H1 (cell line): ENCODE measurements at regions not wholly inside any gene's neighbourhood (a gene's known extent, or its start where the extent isn't known, plus 50 kb on each side); places are given as distances from the start of the nearest gene placed in this dataset.

Source experiments
- CTCF ChIA-PET: fragments of 300-600 bp; sonication (Branson Sonifier 250); formaldehyde crosslinking; loops from one replicate; lab custom pipeline; 2021; ENCODE audit not compliant: partially characterized antibody; lab: Charles Lee
- POLR2A ChIA-PET: fragments of 300-600 bp; sonication (Branson Sonifier 250); formaldehyde crosslinking; loops from one replicate; lab custom pipeline; 2021; ENCODE audit warnings: inconsistent platforms; ENCODE audit not compliant: partially characterized antibody; lab: Charles Lee
- DNase-seq, 2 experiments: peaks; one replicate each; pipeline versions ENCODE4 v3.0.0 to v3.0.0-alpha.2; 2010 to 2022; ENCODE audit warnings: low spot score in 2 of 2, low read depth in 1 of 2, mixed read lengths in 1 of 2
- FAIRE-seq: peaks from 2 replicates; lab custom pipeline; 2011; peaks lifted over from hg19 to GRCh38; lab: Jason Lieb, UNC
- H2AFZ ChIP-seq: 2 replicates; pipeline ENCODE4 v1.8.1; 2012; ENCODE audit warnings: low read length, inconsistent platforms
- H2AK5ac ChIP-seq: 2 replicates; pipeline ENCODE4 v1.6.1; 2013; ENCODE audit warnings: low read depth, low read length
- H2BK120ac ChIP-seq: replicated peaks from 2 replicates; pipeline ENCODE3; 2013; ENCODE audit warnings: low read depth, low read length, inconsistent platforms
- H2BK12ac ChIP-seq: 2 replicates; pipeline ENCODE4 v1.6.1; 2013; ENCODE audit warnings: low read depth, low read length
- H2BK15ac ChIP-seq: 2 replicates; pipeline ENCODE4 v1.6.1; 2013; ENCODE audit warnings: low read length
- H2BK20ac ChIP-seq: 2 replicates; pipeline ENCODE4 v1.6.1; 2013; ENCODE audit warnings: low read length
- H2BK5ac ChIP-seq: 2 replicates; pipeline ENCODE4 v1.6.1; 2013; ENCODE audit warnings: low read depth, low read length
- H3K14ac ChIP-seq: 2 replicates; pipeline ENCODE4 v1.6.1; 2013; ENCODE audit warnings: inconsistent platforms; ENCODE audit not compliant: insufficient read length
- H3K18ac ChIP-seq: 2 replicates; pipeline ENCODE4 v1.6.1; 2013; ENCODE audit warnings: low read length; ENCODE audit errors: extremely low read depth
- H3K23ac ChIP-seq: 2 replicates; pipeline ENCODE4 v1.6.1; 2013; ENCODE audit warnings: inconsistent platforms; ENCODE audit not compliant: insufficient read length
- H3K23me2 ChIP-seq: 2 replicates; pipeline ENCODE4 v1.6.1; 2013; ENCODE audit warnings: low read depth, low read length
- H3K27ac ChIP-seq: 2 replicates; pipeline ENCODE4 v1.6.1; 2011; ENCODE audit warnings: low read depth, low read length, inconsistent platforms
- H3K27me3 ChIP-seq, 4 experiments: replicated peaks in 1 of 4; 1 replicate in 1 of 4; 2 replicates in 3 of 4; pipeline versions ENCODE4 v1.6.1 to v1.8.1; 2011 to 2013; ENCODE audit warnings: low read length in 3 of 4, mild to moderate bottlenecking in 3 of 4, inconsistent platforms in 2 of 4, mixed read lengths in 2 of 4, moderate library complexity in 1 of 4; ENCODE audit not compliant: control insufficient read depth in 3 of 4, insufficient read depth in 3 of 4; ENCODE audit errors: extremely low read depth in 1 of 4
- H3K36me3 ChIP-seq, 4 experiments: 2 replicates each; pipeline versions ENCODE4 v1.6.1 to v1.8.1; 2011 to 2013; ENCODE audit warnings: mild to moderate bottlenecking in 4 of 4, low read length in 3 of 4, moderate library complexity in 2 of 4, control low read depth in 1 of 4, inconsistent platforms in 1 of 4; ENCODE audit not compliant: insufficient read depth in 4 of 4, control insufficient read depth in 2 of 4
- H3K4ac ChIP-seq: replicated peaks from 2 replicates; pipeline ENCODE3; 2013; ENCODE audit warnings: low read length, low read depth, mixed read lengths, inconsistent platforms; ENCODE audit not compliant: insufficient read length
- H3K4me1 ChIP-seq, 4 experiments: replicated peaks in 1 of 4; 1 replicate in 1 of 4; 2 replicates in 3 of 4; pipeline versions ENCODE4 v1.6.1 to v1.8.1; 2011 to 2013; ENCODE audit warnings: low read length in 3 of 4, inconsistent platforms in 2 of 4, mixed read lengths in 1 of 4; ENCODE audit not compliant: insufficient read depth in 4 of 4, control insufficient read depth in 3 of 4
- H3K4me2 ChIP-seq, 2 experiments: 2 replicates each; pipeline versions ENCODE4 v1.6.1 to v1.8.1; 2011 to 2013; ENCODE audit warnings: low read depth in 2 of 2, low read length in 2 of 2, control low read depth in 1 of 2, inconsistent platforms in 1 of 2, mild to moderate bottlenecking in 1 of 2; ENCODE audit not compliant: insufficient read depth in 1 of 2
- H3K4me3 ChIP-seq, 4 experiments: fragments of 200-600, 300-600 bp in 1 of 4; sonication (generic), shearing (Covaris generic), sonication (Bioruptor Twin) in 1 of 4; 2 replicates each; pipeline versions ENCODE4 v1.5.1 to v1.8.1; 2011 to 2016; ENCODE audit warnings: low read length in 4 of 4, low read depth in 3 of 4, control low read depth in 2 of 4, inconsistent platforms in 2 of 4, mild to moderate bottlenecking in 2 of 4, mixed read lengths in 1 of 4, moderate library complexity in 1 of 4; ENCODE audit not compliant: insufficient read depth in 2 of 4; ENCODE audit errors: extremely low read depth in 1 of 4
- H3K56ac ChIP-seq: replicated peaks from 2 replicates; pipeline ENCODE3; 2013; ENCODE audit warnings: low read depth, mild to moderate bottlenecking, mixed read lengths, low read length, inconsistent platforms; ENCODE audit not compliant: insufficient read length
- H3K79me1 ChIP-seq: 2 replicates; pipeline ENCODE4 v1.6.1; 2013; ENCODE audit warnings: low read depth, low read length, control low read depth
- H3K79me2 ChIP-seq, 2 experiments: 2 replicates each; pipeline versions ENCODE4 v1.6.1 to v1.8.1; 2012 to 2013; ENCODE audit warnings: low read length in 2 of 2, mild to moderate bottlenecking in 2 of 2, inconsistent platforms in 1 of 2; ENCODE audit not compliant: insufficient read depth in 2 of 2, control insufficient read depth in 1 of 2
- H3K9ac ChIP-seq, 4 experiments: replicated peaks in 1 of 4; 1 replicate in 1 of 4; 2 replicates in 3 of 4; pipeline versions ENCODE4 v1.6.1 to v1.8.1; 2011 to 2013; ENCODE audit warnings: low read depth in 3 of 4, low read length in 3 of 4, control low read depth in 2 of 4, mild to moderate bottlenecking in 2 of 4, moderate library complexity in 2 of 4, inconsistent platforms in 1 of 4; ENCODE audit errors: extremely low read depth in 1 of 4
- H3K9me3 ChIP-seq, 2 experiments: 2 replicates each; pipeline versions ENCODE4 v1.6.1 to v1.8.1; 2012 to 2013; ENCODE audit warnings: mild to moderate bottlenecking in 2 of 2, moderate library complexity in 2 of 2, control low read depth in 1 of 2, inconsistent platforms in 1 of 2, low read depth in 1 of 2, low read length in 1 of 2, mixed read lengths in 1 of 2; ENCODE audit not compliant: insufficient read depth in 2 of 2
- H4K20me1 ChIP-seq, 2 experiments: replicated peaks in 1 of 2; 2 replicates each; pipeline versions ENCODE3 to v1.8.1; 2011 to 2013; ENCODE audit warnings: inconsistent platforms in 2 of 2, low read length in 2 of 2, mild to moderate bottlenecking in 1 of 2; ENCODE audit not compliant: insufficient read depth in 2 of 2, control insufficient read depth in 1 of 2
- H4K5ac ChIP-seq: 2 replicates; pipeline ENCODE4 v1.6.1; 2013; ENCODE audit warnings: low read length, low read depth, mixed read lengths, inconsistent platforms; ENCODE audit not compliant: insufficient read length
- H4K8ac ChIP-seq: 2 replicates; pipeline ENCODE4 v1.8.0; 2013; ENCODE audit warnings: mild to moderate bottlenecking, moderate library complexity, low read length, inconsistent platforms; ENCODE audit not compliant: insufficient read depth; ENCODE audit errors: extremely low read depth
- H4K91ac ChIP-seq: replicated peaks from 2 replicates; pipeline ENCODE3; 2013; ENCODE audit warnings: low read length, mixed read lengths, inconsistent platforms; ENCODE audit not compliant: insufficient read length
- EP300 ChIP-seq, 2 experiments: IDR thresholded peaks; 1 replicate in 1 of 2; 2 replicates in 1 of 2; pipeline ENCODE4 v1.6.1; 2011 to 2012; ENCODE audit warnings: low read depth in 2 of 2, low read length in 2 of 2, mild to moderate bottlenecking in 2 of 2, borderline replicate concordance in 1 of 2, inconsistent platforms in 1 of 2, moderate library complexity in 1 of 2
- HDAC2 ChIP-seq, 2 experiments: fragments of 300-600 bp in 1 of 2; sonication (generic) in 1 of 2; IDR thresholded peaks; 2 replicates each; pipeline ENCODE4 v1.6.1; 2011 to 2012; ENCODE audit warnings: low read depth in 2 of 2, low read length in 2 of 2, mild to moderate bottlenecking in 2 of 2, moderate library complexity in 2 of 2, borderline replicate concordance in 1 of 2, inconsistent platforms in 1 of 2
- KDM1A ChIP-seq: fragments of 200-600, 300-600 bp; sonication (generic); IDR thresholded peaks from 2 replicates; pipeline ENCODE4 v1.7.1; 2016; ENCODE audit warnings: mild to moderate bottlenecking, low read length, borderline replicate concordance
- KDM4A ChIP-seq: IDR thresholded peaks from one replicate; pipeline ENCODE4 v1.7.1; 2012; ENCODE audit warnings: low read depth, mild to moderate bottlenecking, moderate library complexity, low read length, inconsistent platforms; ENCODE audit not compliant: severe bottlenecking
- KDM5A ChIP-seq: fragments of 200-600 bp; IDR thresholded peaks from 2 replicates; pipeline ENCODE4 v1.7.1; 2012; ENCODE audit warnings: mild to moderate bottlenecking, low read length, inconsistent platforms, mixed read lengths
- NRF1 ChIP-seq: IDR thresholded peaks from 2 replicates; pipeline ENCODE4 v1.6.1; 2011; ENCODE audit warnings: mild to moderate bottlenecking, low read depth, low read length, improper control_type of control experiment
- SP2 ChIP-seq: IDR thresholded peaks from 2 replicates; pipeline ENCODE4 v1.6.1; 2012; ENCODE audit warnings: mild to moderate bottlenecking, low read length, inconsistent platforms
- WGBS, 2 experiments: shearing (Covaris generic) in 1 of 2; methylation state at CpG; one replicate each; pipeline versions ENCODE4 v1.1.6 to v1.1.7; 2013 to 2015; ENCODE audit warnings: low lambda C conversion rate in 2 of 2, mixed read lengths in 2 of 2, inconsistent platforms in 1 of 2, low coverage in 1 of 2, missing lambda C conversion rate in 1 of 2; ENCODE audit not compliant: insufficient replicate concordance in 2 of 2, insufficient coverage in 1 of 2, insufficient read length in 1 of 2; ENCODE audit errors: extremely low coverage in 1 of 2, missing lambda C conversion rate in 1 of 2; 5-methylcytosine and 5-hydroxymethylcytosine counted together
- TF ChIP-seq, protein P1 (sequence below): IDR thresholded peaks from 2 replicates; pipeline ENCODE4 v1.6.1; 2012; ENCODE audit warnings: inconsistent platforms

DNA sequence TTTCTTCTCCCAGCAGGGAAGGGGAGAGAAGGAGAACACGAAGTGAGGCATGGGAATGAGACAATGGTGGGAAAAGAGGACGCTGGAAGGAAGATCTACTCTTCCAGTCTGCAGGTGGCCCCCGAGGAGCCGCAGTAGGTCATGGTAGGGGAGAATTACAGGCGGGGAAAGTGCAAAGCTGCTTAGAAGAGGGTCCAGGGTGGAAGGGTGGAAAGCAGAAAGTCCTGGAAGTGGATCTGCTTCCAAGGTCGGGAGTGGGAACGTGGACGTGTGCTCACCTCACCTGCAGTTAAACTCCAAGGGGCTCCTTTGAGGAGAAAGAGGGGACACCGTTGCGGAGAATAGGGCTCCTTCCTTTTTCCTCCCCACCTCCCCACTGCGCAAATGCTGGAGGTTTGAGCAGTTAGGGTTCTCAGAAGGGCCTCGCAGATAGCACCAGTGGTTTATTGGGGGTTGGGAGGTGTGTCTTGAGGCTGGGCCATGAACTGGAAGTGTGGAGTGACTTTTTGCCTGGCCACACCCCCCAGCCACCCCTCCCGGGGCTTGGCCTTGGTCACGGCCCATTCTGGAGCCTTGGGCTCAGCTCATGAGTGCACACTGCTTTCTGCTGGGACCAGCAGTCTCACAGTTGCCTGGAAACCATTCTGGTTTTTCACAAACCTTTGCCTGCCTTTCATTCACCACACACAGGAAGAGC, 100.4 kb upstream of the MLN start:
- no peak overlapping the region for H4K91ac ChIP-seq
- no peak overlapping the region for H4K5ac ChIP-seq
- ChIA-PET CTCF (interaction anchor here (0.7 to 1.5 kb wide), 5 partner anchors 31 to 124 kb away, joined by 3 to 4 read pairs (median 3); no protein-coding TSS in a partner anchor), POLR2A (no interaction called here)
- H4K8ac ChIP-seq: no peak overlapping the region; the same call in 1 of the 2 replicates
- DNase-seq: no peak
- H4K20me1 ChIP-seq: no peaks in the 10 kb centered on the region
- no peaks in the 10 kb centered on the region for H3K23me2 ChIP-seq
- no peak overlapping the region for H3K27ac ChIP-seq
- H2BK5ac ChIP-seq: no peak overlapping the region
- H3K56ac ChIP-seq: no peak overlapping the region
- no peaks in the 10 kb centered on the region for H3K79me2 ChIP-seq
- H2BK20ac ChIP-seq: no peak overlapping the region
- no peaks in the 10 kb centered on the region for H3K79me1 ChIP-seq
- H2BK120ac ChIP-seq: no peak overlapping the region
- H3K4ac ChIP-seq: no peak overlapping the region
- H3K36me3 ChIP-seq: no peaks in the 10 kb centered on the region
- H3K4me3 ChIP-seq: no peak overlapping the region
- no peaks in the 10 kb centered on the region; a peak in 3 of 7 replicates for H3K27me3 ChIP-seq
- no peak overlapping the region for H3K9ac ChIP-seq
- H2BK12ac ChIP-seq: 0 out of 2 replicates have a peak overlapping the region, but pooled peaks have one; percentile 39
- TF ChIP-seq KDM4A (no peak), HDAC2 (IDR thresholded peaks at IDR 0.05; ENCODE audit: borderline replicate concordance in 1 of 2, low read depth in 2 of 2, low read length in 2 of 2) (no peak), KDM5A (no peak), NRF1 (no peak), SP2 (no peak), KDM1A (no peak), EP300 (IDR thresholded peaks at IDR 0.05; ENCODE audit: borderline replicate concordance in 1 of 2, low read depth in 2 of 2, low read length in 2 of 2) (no peak)
- TF ChIP-seq, protein P1, sequence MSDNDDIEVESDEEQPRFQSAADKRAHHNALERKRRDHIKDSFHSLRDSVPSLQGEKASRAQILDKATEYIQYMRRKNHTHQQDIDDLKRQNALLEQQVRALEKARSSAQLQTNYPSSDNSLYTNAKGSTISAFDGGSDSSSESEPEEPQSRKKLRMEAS: no peak
- no peak for FAIRE-seq
- no peak overlapping the region for H3K23ac ChIP-seq
- no peak overlapping the region for H3K4me2 ChIP-seq
- no peak overlapping the region for H2BK15ac ChIP-seq
- H3K9me3 ChIP-seq: no peaks in the 10 kb centered on the region
- no peak overlapping the region; the same call in 1 of the 2 replicates for H3K18ac ChIP-seq
- H2AFZ ChIP-seq: no peak overlapping the region
- 83% methylated on average over 12 of the region's 14 CpGs; no CpG with 5 or more reads in 1 of the 2 experiments for WGBS, 2 experiments
- no peak overlapping the region for H2AK5ac ChIP-seq
- H3K14ac ChIP-seq: no peak overlapping the region
- H3K4me1 ChIP-seq: peaks cover 0 to 5% (median under 1%) of the 10 kb centered on the region in 4 experiments; a peak in 2 of 7 replicates
